Keratinocyte (primary cell): ENCODE measurements at regions not wholly inside any gene's neighbourhood (a gene's known extent, or its start where the extent isn't known, plus 50 kb on each side); places are given as distances from the start of the nearest gene placed in this dataset.

Experiments
- CTCF ChIP-seq, 3 experiments: IDR thresholded peaks in 1 of 3; conservative IDR thresholded peaks in 1 of 3; optimal IDR thresholded peaks in 1 of 3; 2 replicates in 2 of 3; 3 replicates in 1 of 3; pipeline versions ENCODE3 to v1.5.1; 2011; ENCODE audit warnings: low read length in 3 of 3, mild to moderate bottlenecking in 3 of 3, moderate library complexity in 2 of 3, control low read depth in 1 of 3, inconsistent platforms in 1 of 3; ENCODE audit not compliant: insufficient read depth in 2 of 3; ENCODE audit errors: extremely low read depth in 1 of 3
- EZH2 ChIP-seq: IDR thresholded peaks from one replicate; pipeline ENCODE4 v1.6.1; 2012; ENCODE audit warnings: inconsistent platforms, mild to moderate bottlenecking, low read length, moderate library complexity

- TF ChIP-seq CTCF (optimal IDR thresholded peaks at IDR 0.05 in 1 of 3, IDR thresholded peaks at IDR 0.05 in 1 of 3, conservative IDR thresholded peaks at IDR 0.05 in 1 of 3; ENCODE audit: extremely low read depth in 1 of 3, insufficient read depth in 2 of 3, low read length in 3 of 3) (no peak), EZH2 (no peak)
Measured at GRCh38 chr6:167393731-167394130, 68.8 kb downstream of the TTLL2 start.
